ENCODE measurements at regions not wholly inside any gene's neighbourhood (a gene's known extent, or its start where the extent isn't known, plus 50 kb on each side); places are given as distances from the start of the nearest gene placed in this dataset.

- Histone ChIP-seq H3K4me1 (no peaks in the 10 kb centered on the region), H3K4me3 (no peak overlapping the region), H3K9me3 (no peaks in the 10 kb centered on the region), H3K36me3 (no peaks in the 10 kb centered on the region), H3K27ac (no peak overlapping the region), H3K27me3 (no peaks in the 10 kb centered on the region)
- intact Hi-C loops (cut with DNase I; ENCODE audit: low total_unique reads): no loop called here
- no peak for TF ChIP-seq CTCF (IDR thresholded peaks at IDR 0.05)
- TF ChIP-seq POLR2A (IDR thresholded peaks at IDR 0.05): no peak
- no peak for TF ChIP-seq POLR2AphosphoS5 (IDR thresholded peaks at IDR 0.05)
- no peak for TF ChIP-seq EP300 (IDR thresholded peaks at IDR 0.05)
- 23 to 38% (median 30%) methylated on average over 1 of the region's 1 CpG for WGBS, 5 donors
- DNase-seq: no peak
Measured at GRCh38 chr10:57482259-57482658, 785.4 kb downstream of the IPMK start.

DNA sequence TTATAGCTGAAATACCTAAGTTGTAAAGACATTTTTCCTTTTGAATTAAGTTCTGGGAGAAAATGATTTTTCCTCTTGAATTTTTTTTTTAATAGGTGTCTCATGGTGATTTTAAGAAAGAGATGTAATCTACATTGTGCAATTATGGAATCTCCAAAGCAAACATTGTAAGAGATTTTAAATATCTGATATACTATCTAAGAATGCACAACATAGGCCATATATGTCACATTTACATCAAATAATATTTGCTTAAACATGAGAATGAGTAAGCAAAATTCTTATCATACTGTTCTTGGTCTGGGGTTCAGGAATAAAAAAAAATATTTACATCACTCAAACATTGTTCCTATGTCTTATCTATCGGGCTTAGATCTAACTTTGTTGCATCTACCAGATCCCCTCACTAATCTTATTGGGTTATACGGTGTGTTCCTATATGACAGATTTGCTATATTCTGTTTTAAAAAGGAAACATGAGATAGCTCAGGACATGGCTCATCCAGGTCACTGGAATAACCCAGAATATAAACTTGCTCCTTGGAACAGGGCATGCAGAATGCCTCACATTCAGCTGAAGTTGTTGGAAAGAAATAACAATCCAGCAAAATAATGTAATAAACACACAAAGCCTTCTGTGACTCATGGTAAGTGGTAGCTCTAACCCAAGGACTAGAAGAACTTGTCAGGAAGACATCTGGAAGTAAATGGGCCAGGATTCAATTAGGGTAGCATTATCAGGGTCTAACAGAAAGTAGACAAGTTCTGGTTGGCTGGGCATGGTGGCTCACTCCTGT lies 794.7 kb downstream of the IPMK start:
- DNase-seq: no peak
- no peaks in the 10 kb centered on the region for H3K36me3 ChIP-seq
- WGBS, 5 donors: 45 to 66% (median 57%) methylated on average over 2 of the region's 2 CpGs
- H3K9me3 ChIP-seq: no peaks in the 10 kb centered on the region
- no peaks in the 10 kb centered on the region for H3K4me1 ChIP-seq
- H3K27me3 ChIP-seq: no peaks in the 10 kb centered on the region
- TF ChIP-seq POLR2AphosphoS5 (IDR thresholded peaks at IDR 0.05): no peak
- no peak for TF ChIP-seq EP300 (IDR thresholded peaks at IDR 0.05)
- TF ChIP-seq CTCF (IDR thresholded peaks at IDR 0.05): no peak
- no peak for TF ChIP-seq POLR2A (IDR thresholded peaks at IDR 0.05)
- intact Hi-C loops (cut with DNase I; ENCODE audit: low total_unique reads): no loop called here
- no peak overlapping the region for H3K4me3 ChIP-seq
- no peak overlapping the region for H3K27ac ChIP-seq

- no peak overlapping the region for H3K27ac ChIP-seq
- intact Hi-C loops (cut with DNase I; ENCODE audit: low total_unique reads): no loop called here
- WGBS, 5 donors: 34 to 52% (median 39%) methylated on average over 4 of the region's 4 CpGs
Measured at GRCh38 chr10:57468894-57469432, 798.7 kb downstream of the IPMK start.

DNA sequence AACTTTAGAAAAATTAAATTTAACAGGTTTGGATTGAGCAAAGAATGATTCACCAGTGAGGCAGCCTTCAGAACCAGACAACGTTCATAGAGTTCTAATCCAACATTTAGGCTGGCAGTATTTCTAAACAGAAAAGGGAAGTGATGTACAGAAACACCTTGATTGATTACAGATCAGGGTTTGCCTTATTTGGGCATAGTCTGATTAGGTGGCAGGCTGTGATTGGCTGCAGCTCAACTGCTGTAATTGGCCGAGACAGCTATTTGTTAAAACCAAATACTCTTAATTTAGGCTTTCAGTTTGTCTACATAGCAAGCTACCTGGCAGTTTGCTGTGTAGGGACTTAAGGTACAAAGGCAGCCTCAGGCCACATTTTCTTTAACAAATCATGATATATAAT lies 802.5 kb downstream of the IPMK start:
- Histone ChIP-seq H3K36me3 (no peaks in the 10 kb centered on the region), H3K4me1 (no peaks in the 10 kb centered on the region), H3K27ac (no peak overlapping the region), H3K9me3 (peaks cover 0 to 7% (median 0%) of the 10 kb centered on the region in 4 donors), H3K27me3 (no peaks in the 10 kb centered on the region), H3K4me3 (no peak overlapping the region)
- WGBS, 5 donors: 74 to 86% (median 78%) methylated on average over 2 of the region's 2 CpGs
- intact Hi-C loops (cut with DNase I; ENCODE audit: low total_unique reads): no loop called here
- TF ChIP-seq POLR2A (IDR thresholded peaks at IDR 0.05) (no peak), POLR2AphosphoS5 (IDR thresholded peaks at IDR 0.05) (no peak), EP300 (IDR thresholded peaks at IDR 0.05) (no peak), CTCF (IDR thresholded peaks at IDR 0.05) (no peak)
- no peak for DNase-seq

More at GRCh38 chr10:57468894-57469432, 798.7 kb downstream of the IPMK start:
- TF ChIP-seq EP300 (IDR thresholded peaks at IDR 0.05): no peak
- Histone ChIP-seq H3K4me1 (no peaks in the 10 kb centered on the region), H3K4me3 (no peak overlapping the region), H3K36me3 (no peaks in the 10 kb centered on the region), H3K9me3 (peaks cover 0 to 7% (median 0%) of the 10 kb centered on the region in 4 donors), H3K27me3 (no peaks in the 10 kb centered on the region)
- DNase-seq: no peak

GRCh38 chr10:57460540-57460939 lies 807.2 kb downstream of the IPMK start:
- TF ChIP-seq EP300 (IDR thresholded peaks at IDR 0.05): no peak
- TF ChIP-seq CTCF (IDR thresholded peaks at IDR 0.05): no peak
- no peak for TF ChIP-seq POLR2A (IDR thresholded peaks at IDR 0.05)
- TF ChIP-seq POLR2AphosphoS5 (IDR thresholded peaks at IDR 0.05): no peak
- no peak overlapping the region for H3K27ac ChIP-seq
- H3K36me3 ChIP-seq: no peaks in the 10 kb centered on the region
- 53 to 75% (median 60%) methylated on average over 1 of the region's 1 CpG for WGBS, 5 donors
- no peaks in the 10 kb centered on the region for H3K27me3 ChIP-seq
- no peak overlapping the region for H3K4me3 ChIP-seq
- no peaks in the 10 kb centered on the region for H3K9me3 ChIP-seq
- intact Hi-C loops (cut with DNase I; ENCODE audit: low total_unique reads): no loop called here
- no peaks in the 10 kb centered on the region for H3K4me1 ChIP-seq
- DNase-seq: no peak

Data from stomach (tissue), 8 donors.